SK-N-SH treated with all-trans-retinoic acid at 6 μM for 48 hours (cell line): ENCODE measurements at regions not wholly inside any gene's neighbourhood (a gene's known extent, or its start where the extent isn't known, plus 50 kb on each side); places are given as distances from the start of the nearest gene placed in this dataset.

Experiments used
- CREB5 ChIP-seq: fragments of 250-450 bp; sonication (Bioruptor Pico); IDR thresholded peaks from 2 replicates; pipeline ENCODE4 v1.5.1; 2020; ENCODE audit warnings: low read depth, mild to moderate bottlenecking, moderate library complexity
- TOX ChIP-seq: fragments of 250-450 bp; sonication (Bioruptor Pico); IDR thresholded peaks from 2 replicates; pipeline ENCODE4 v1.8.0; 2021; ENCODE audit warnings: mild to moderate bottlenecking, moderate library complexity, borderline replicate concordance
- ZFP30 ChIP-seq: fragments of 450-650 bp; formaldehyde crosslinking; IDR thresholded peaks from 2 replicates; pipeline ENCODE4 v1.5.0; 2022; ENCODE audit warnings: mild to moderate bottlenecking, moderate library complexity

GRCh38 chr5:2013301-2014057, 130.8 kb upstream of the IRX4 start:
- TF ChIP-seq TOX = no peak
- TF ChIP-seq CREB5 = no peak
- TF ChIP-seq ZFP30 = no peak
